ENCODE measurements at regions not wholly inside any gene's neighbourhood (a gene's known extent, or its start where the extent isn't known, plus 50 kb on each side); places are given as distances from the start of the nearest gene placed in this dataset.

- TF ChIP-seq CTCF (IDR thresholded peaks at IDR 0.05) (no peak), POLR2A (IDR thresholded peaks at IDR 0.05) (no peak)
Measured at GRCh38 chr1:58932859-58933598, 149.2 kb upstream of the JUN start.

Measured in thyroid gland (tissue), 4 donors.